ENCODE measurements at regions not wholly inside any gene's neighbourhood (a gene's known extent, or its start where the extent isn't known, plus 50 kb on each side); places are given as distances from the start of the nearest gene placed in this dataset.

- no peak for TF ChIP-seq POLR2AphosphoS5 (IDR thresholded peaks at IDR 0.05)
- TF ChIP-seq CTCF (IDR thresholded peaks at IDR 0.05) = no peak
- TF ChIP-seq EP300 (IDR thresholded peaks at IDR 0.05) = no peak
Observed at GRCh38 chr16:59920054-59920453, 1185.9 kb upstream of the GOT2 start.
